Osteoblast (primary cell): ENCODE measurements at regions not wholly inside any gene's neighbourhood (a gene's known extent, or its start where the extent isn't known, plus 50 kb on each side); places are given as distances from the start of the nearest gene placed in this dataset.

Source experiments
- DNase-seq: peaks from one replicate; pipeline ENCODE4 v3.0.0; 2011; ENCODE audit warnings: low spot score, mixed read lengths; ENCODE audit not compliant: insufficient read length; ENCODE audit errors: missing footprints
- H2AFZ ChIP-seq: 2 replicates; pipeline ENCODE4 v1.6.0; 2011; ENCODE audit warnings: mild to moderate bottlenecking, low read length
- H3K27ac ChIP-seq: 2 replicates; pipeline ENCODE4 v1.5.1; 2011; ENCODE audit warnings: mild to moderate bottlenecking, low read depth, low read length, moderate library complexity
- H3K27me3 ChIP-seq: 2 replicates; pipeline ENCODE4 v1.6.0; 2012; ENCODE audit warnings: mild to moderate bottlenecking, control low read depth, inconsistent platforms, low read length, moderate library complexity; ENCODE audit not compliant: insufficient read depth
- H3K36me3 ChIP-seq: 2 replicates; pipeline ENCODE4 v1.5.1; 2011; ENCODE audit warnings: mild to moderate bottlenecking, low read length, control low read depth, moderate library complexity; ENCODE audit not compliant: insufficient read depth
- H3K4me1 ChIP-seq: 2 replicates; pipeline ENCODE4 v1.5.1; 2011; ENCODE audit warnings: mild to moderate bottlenecking, low read length, control low read depth, moderate library complexity; ENCODE audit not compliant: insufficient read depth
- H3K4me2 ChIP-seq: 2 replicates; pipeline ENCODE4 v1.6.0; 2011; ENCODE audit warnings: mild to moderate bottlenecking, low read length; ENCODE audit not compliant: insufficient read depth
- H3K4me3 ChIP-seq: fragments of 200-600 bp; sonication (generic); 3 replicates; pipeline ENCODE4 v1.5.1; 2012; ENCODE audit warnings: mild to moderate bottlenecking, low read length, inconsistent platforms; ENCODE audit not compliant: insufficient read depth
- H3K79me2 ChIP-seq: 2 replicates; pipeline ENCODE4 v1.6.0; 2012; ENCODE audit warnings: mild to moderate bottlenecking, low read length, control low read depth, inconsistent platforms; ENCODE audit not compliant: insufficient read depth
- H3K9me3 ChIP-seq: 2 replicates; pipeline ENCODE4 v1.5.1; 2011; ENCODE audit warnings: low read depth, low read length, control low read depth
- H4K20me1 ChIP-seq: 2 replicates; pipeline ENCODE4 v1.6.0; 2012; ENCODE audit warnings: mild to moderate bottlenecking, low read length, control low read depth; ENCODE audit not compliant: insufficient read depth
- CTCF ChIP-seq: IDR thresholded peaks from 2 replicates; pipeline ENCODE4 v1.5.1; 2011; ENCODE audit warnings: mild to moderate bottlenecking, low read depth, low read length, moderate library complexity; ENCODE audit errors: extremely low read depth

DNA sequence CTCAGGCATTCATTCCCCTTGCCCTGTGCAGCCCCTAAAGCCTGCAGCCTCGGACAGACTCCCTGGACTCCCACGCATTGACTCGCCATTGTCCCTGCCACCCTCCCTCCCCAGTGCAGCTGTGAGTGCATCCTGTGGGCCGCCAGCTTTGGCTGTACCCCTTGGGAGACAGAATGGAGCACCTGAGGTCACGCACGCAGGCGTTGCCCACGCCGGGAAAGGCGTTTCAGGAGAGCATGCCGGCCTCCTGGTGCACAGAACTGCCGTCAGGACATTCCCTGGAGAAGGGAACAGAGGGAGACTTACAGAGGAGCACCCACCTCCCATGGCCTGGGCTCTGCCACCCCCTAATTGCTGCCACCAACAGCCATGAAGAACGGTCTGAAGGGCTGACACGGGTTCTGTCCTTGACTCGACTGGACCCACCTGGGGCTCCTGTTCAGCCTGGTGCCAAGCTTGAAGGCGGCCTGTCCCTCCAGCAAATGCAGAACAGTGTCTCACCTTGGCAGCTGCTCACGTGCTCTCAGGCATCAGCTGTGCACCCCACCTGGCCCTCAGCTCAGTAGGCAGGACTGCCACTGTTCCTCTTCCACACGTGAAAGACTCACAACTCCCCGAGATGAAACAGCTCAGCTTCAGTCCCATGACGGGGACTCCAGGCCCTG is 503.8 kb downstream of the BRD1 start:
- DNase-seq: peak; percentile 13
- Histone ChIP-seq H2AFZ (no peak overlapping the region), H3K4me3 (no peak overlapping the region), H3K27ac (no peak overlapping the region), H4K20me1 (no peaks in the 10 kb centered on the region), H3K36me3 (no peaks in the 10 kb centered on the region), H3K9me3 (no peaks in the 10 kb centered on the region), H3K4me2 (no peak overlapping the region), H3K4me1 (no peaks in the 10 kb centered on the region), H3K79me2 (no peaks in the 10 kb centered on the region), H3K27me3 (no peaks in the 10 kb centered on the region)
- TF ChIP-seq CTCF: no peak

DNA sequence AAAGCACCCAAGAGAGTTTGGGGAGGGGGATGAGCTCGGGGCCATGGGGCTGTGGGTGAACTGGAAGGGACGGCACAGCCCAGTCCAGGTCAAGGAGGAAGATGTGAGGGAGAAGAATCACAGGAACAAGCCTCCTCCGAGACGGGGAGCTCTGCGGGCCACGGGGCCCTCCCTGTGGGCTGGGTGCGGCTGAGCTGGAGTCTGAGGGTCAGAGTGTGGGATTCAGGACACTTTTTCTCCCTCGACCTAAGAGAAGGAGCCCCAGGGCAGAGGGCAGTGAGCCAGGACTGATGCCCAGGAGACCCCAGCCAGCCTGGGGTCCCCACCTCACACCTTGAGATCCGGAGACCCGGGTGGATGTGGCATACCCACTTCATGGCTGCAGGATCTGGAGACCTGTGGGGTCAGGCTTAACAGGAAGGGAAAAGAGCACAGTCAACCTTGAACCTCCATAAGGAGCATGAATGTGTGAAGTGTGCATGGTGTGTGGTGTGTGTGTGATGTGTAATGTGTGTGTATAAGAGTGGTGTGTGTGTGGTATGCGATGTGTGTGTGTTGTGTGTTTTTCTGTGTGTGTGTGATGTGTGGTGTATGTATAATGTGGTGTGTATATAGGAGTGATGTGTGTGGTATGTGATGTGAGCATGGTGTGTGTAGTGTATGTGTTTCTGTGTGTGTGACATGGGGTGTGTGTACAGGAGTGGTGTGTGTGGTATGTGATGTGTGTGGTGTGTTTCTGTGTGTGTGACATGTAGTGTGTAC is 504.6 kb downstream of the BRD1 start:
- H3K4me1 ChIP-seq: no peaks in the 10 kb centered on the region
- no peaks in the 10 kb centered on the region for H3K9me3 ChIP-seq
- DNase-seq: peak; percentile 15
- no peaks in the 10 kb centered on the region for H3K27me3 ChIP-seq
- H3K27ac ChIP-seq: no peak overlapping the region
- H3K79me2 ChIP-seq: no peaks in the 10 kb centered on the region
- no peak overlapping the region for H3K4me2 ChIP-seq
- no peak overlapping the region for H3K4me3 ChIP-seq
- H3K36me3 ChIP-seq: no peaks in the 10 kb centered on the region
- no peaks in the 10 kb centered on the region for H4K20me1 ChIP-seq
- no peak for TF ChIP-seq CTCF
- no peak overlapping the region for H2AFZ ChIP-seq

GRCh38 chr22:49322231-49322630 is 505.4 kb downstream of the BRD1 start:
- Histone ChIP-seq H4K20me1 (no peaks in the 10 kb centered on the region), H3K27me3 (no peaks in the 10 kb centered on the region), H3K9me3 (no peaks in the 10 kb centered on the region), H3K79me2 (no peaks in the 10 kb centered on the region), H2AFZ (no peak overlapping the region), H3K4me3 (no peak overlapping the region), H3K4me2 (no peak overlapping the region), H3K27ac (no peak overlapping the region), H3K4me1 (no peaks in the 10 kb centered on the region), H3K36me3 (no peaks in the 10 kb centered on the region)
- no peak for DNase-seq
- TF ChIP-seq CTCF: no peak

- TF ChIP-seq CTCF: no peak
- Histone ChIP-seq H3K27me3 (no peaks in the 10 kb centered on the region), H3K36me3 (no peaks in the 10 kb centered on the region), H3K27ac (no peak overlapping the region), H3K4me3 (no peak overlapping the region), H3K9me3 (no peaks in the 10 kb centered on the region), H2AFZ (no peak overlapping the region), H3K4me2 (no peak overlapping the region), H4K20me1 (no peaks in the 10 kb centered on the region), H3K79me2 (no peaks in the 10 kb centered on the region), H3K4me1 (no peaks in the 10 kb centered on the region)
- DNase-seq: peak; percentile 27
Observed at GRCh38 chr22:49321477-49322055, 506.1 kb downstream of the BRD1 start.
